SK-N-SH treated with all-trans-retinoic acid at 6 μM for 48 hours (cell line): ENCODE measurements at regions not wholly inside any gene's neighbourhood (a gene's known extent, or its start where the extent isn't known, plus 50 kb on each side); places are given as distances from the start of the nearest gene placed in this dataset.

Experiments
- ATAC-seq: fragments of 200-7000 bp; cut with Tn5 transposase; 3 replicates; pipeline ENCODE4 v1.9.1; 2020; ENCODE audit warnings: mild to moderate bottlenecking, moderate library complexity
- ARNTL ChIP-seq: fragments of 450-650 bp; formaldehyde crosslinking; IDR thresholded peaks from 2 replicates; pipeline ENCODE4 v1.5.0; 2020; ENCODE audit warnings: low read depth, mild to moderate bottlenecking, moderate library complexity, borderline replicate concordance
- BACH2 ChIP-seq: fragments of 250-450 bp; sonication (Bioruptor Pico); IDR thresholded peaks from 2 replicates; pipeline ENCODE4 v1.9.0; 2021; ENCODE audit warnings: mild to moderate bottlenecking, borderline replicate concordance
- CSDC2 ChIP-seq: fragments of 250-450 bp; sonication (Bioruptor Pico); IDR thresholded peaks from 2 replicates; pipeline ENCODE4 v1.5.0; 2020; ENCODE audit warnings: mild to moderate bottlenecking, moderate library complexity
- ESRRG ChIP-seq: fragments of 250-450 bp; sonication (Bioruptor Pico); IDR thresholded peaks from 2 replicates; pipeline ENCODE4 v1.6.1; 2021; ENCODE audit warnings: mild to moderate bottlenecking
- GLIS3 ChIP-seq: fragments of 250-450 bp; sonication (Bioruptor Pico); IDR thresholded peaks from 2 replicates; pipeline ENCODE4 v1.5.0; 2020; ENCODE audit warnings: mild to moderate bottlenecking, moderate library complexity
- ISL1 ChIP-seq: fragments of 250-450 bp; sonication (Bioruptor Pico); IDR thresholded peaks from 2 replicates; pipeline ENCODE4 v2.1.2; 2022; ENCODE audit warnings: mild to moderate bottlenecking, moderate library complexity
- OSR1 ChIP-seq: fragments of 250-450 bp; sonication (Bioruptor Pico); IDR thresholded peaks from 2 replicates; pipeline ENCODE4 v1.8.0; 2022; ENCODE audit warnings: moderate library complexity, mild to moderate bottlenecking, inconsistent platforms
- POU6F1 ChIP-seq: fragments of 250-450 bp; sonication (Bioruptor Pico); IDR thresholded peaks from 2 replicates; pipeline ENCODE4 v1.8.0; 2021; ENCODE audit warnings: low read depth, mild to moderate bottlenecking, moderate library complexity, borderline replicate concordance
- PPARA ChIP-seq: fragments of 250-450 bp; sonication (Bioruptor Pico); IDR thresholded peaks from 2 replicates; pipeline ENCODE4 v1.5.0; 2020; ENCODE audit warnings: mild to moderate bottlenecking, borderline replicate concordance
- RARB ChIP-seq: fragments of 250-450 bp; sonication (Bioruptor Pico); IDR thresholded peaks from 2 replicates; pipeline ENCODE4 v1.8.0; 2021; ENCODE audit warnings: mild to moderate bottlenecking, moderate library complexity
- SNAI2 ChIP-seq: fragments of 250-450 bp; sonication (Bioruptor Pico); IDR thresholded peaks from 2 replicates; pipeline ENCODE4 v1.5.0; 2020; ENCODE audit warnings: mild to moderate bottlenecking, moderate library complexity
- TCF4 ChIP-seq: fragments of 250-450 bp; sonication (Bioruptor Pico); IDR thresholded peaks from 2 replicates; pipeline ENCODE4 v1.8.0; 2021; ENCODE audit warnings: mild to moderate bottlenecking, moderate library complexity, borderline replicate concordance
- TOX ChIP-seq: fragments of 250-450 bp; sonication (Bioruptor Pico); IDR thresholded peaks from 2 replicates; pipeline ENCODE4 v1.8.0; 2021; ENCODE audit warnings: mild to moderate bottlenecking, moderate library complexity, borderline replicate concordance
- ZC3H10 ChIP-seq: fragments of 250-450 bp; sonication (Bioruptor Pico); IDR thresholded peaks from 2 replicates; pipeline ENCODE4 v1.5.1; 2021; ENCODE audit warnings: mild to moderate bottlenecking, moderate library complexity
- ZFP3 ChIP-seq: fragments of 250-450 bp; sonication (Bioruptor Pico); IDR thresholded peaks from 2 replicates; pipeline ENCODE4 v1.5.0; 2020; ENCODE audit warnings: mild to moderate bottlenecking, moderate library complexity
- ZNF565 ChIP-seq: fragments of 450-650 bp; formaldehyde crosslinking; conservative IDR thresholded peaks from 2 replicates; pipeline ENCODE4 v1.5.0; 2020; ENCODE audit warnings: low read depth, mild to moderate bottlenecking, moderate library complexity
- ZNF70 ChIP-seq: fragments of 450-650 bp; formaldehyde crosslinking; IDR thresholded peaks from 2 replicates; pipeline ENCODE4 v1.5.0; 2020; ENCODE audit warnings: mild to moderate bottlenecking, moderate library complexity
- ZNF8 ChIP-seq: fragments of 450-650 bp; formaldehyde crosslinking; IDR thresholded peaks from 2 replicates; pipeline ENCODE4 v1.5.0; 2020; ENCODE audit warnings: mild to moderate bottlenecking, moderate library complexity
- TF ChIP-seq, protein P1 (sequence below): fragments of 250-450 bp; sonication (Bioruptor Pico); IDR thresholded peaks from 2 replicates; pipeline ENCODE4 v1.5.1; 2021; ENCODE audit warnings: mild to moderate bottlenecking, moderate library complexity
- TF ChIP-seq, protein P2 (sequence below): fragments of 250-450 bp; sonication (Bioruptor Pico); IDR thresholded peaks from 2 replicates; pipeline ENCODE4 v1.5.1; 2020; ENCODE audit warnings: low read depth, mild to moderate bottlenecking, moderate library complexity
- TF ChIP-seq, protein P3 (sequence below): fragments of 250-450 bp; sonication (Bioruptor Pico); IDR thresholded peaks from 2 replicates; pipeline ENCODE4 v1.5.0; 2020; ENCODE audit warnings: mild to moderate bottlenecking, moderate library complexity

DNA sequence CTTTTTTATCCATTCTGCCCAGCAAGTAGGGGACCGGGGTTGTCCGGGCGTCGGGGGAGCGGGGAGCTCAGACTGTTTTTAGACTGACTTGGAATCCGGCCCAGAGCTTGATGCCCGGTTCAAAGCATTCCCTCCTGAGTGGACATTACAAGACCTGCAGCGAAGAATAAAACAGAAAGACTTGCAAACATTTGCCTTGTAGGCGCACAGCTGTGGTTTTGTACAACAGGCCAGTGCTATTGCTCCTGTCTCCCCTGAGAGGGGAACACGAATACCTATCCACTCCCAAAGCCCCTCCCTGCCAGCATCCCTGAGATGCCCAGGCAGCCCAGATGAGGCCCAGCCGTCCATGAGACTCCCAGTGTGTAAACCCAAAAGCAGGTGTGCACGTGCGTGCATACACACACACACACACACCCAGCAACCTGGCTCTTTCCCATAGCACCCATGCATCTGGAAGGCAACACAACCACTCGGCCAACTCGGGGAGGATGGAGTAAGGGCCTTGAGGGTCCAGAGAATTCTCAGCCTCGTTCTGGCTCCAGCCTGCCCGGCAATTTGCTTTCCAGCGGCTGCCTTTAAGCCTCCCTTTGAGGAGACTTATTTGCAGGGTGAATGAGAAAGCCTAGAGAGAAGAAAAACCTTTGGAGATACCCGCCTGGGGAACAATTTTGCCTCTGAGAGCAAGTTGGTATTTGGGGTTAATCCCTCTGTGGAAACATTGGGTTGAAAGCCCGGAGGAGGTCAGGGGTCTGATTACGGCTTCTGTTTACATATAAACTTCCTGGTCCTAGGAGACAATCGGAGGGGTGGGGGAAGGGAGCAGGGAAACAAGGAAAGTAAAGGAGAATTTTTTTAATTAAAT, 161.0 kb upstream of the HES1 start:
- TF ChIP-seq ZFP3 (CRISPR knock-in tag) (no peak), ZC3H10 (CRISPR knock-in tag) (no peak), ESRRG (CRISPR knock-in tag) (no peak), ARNTL (CRISPR knock-in tag) (no peak), RARB (CRISPR knock-in tag) (no peak), TOX (CRISPR knock-in tag) (no peak), PPARA (CRISPR knock-in tag) (no peak), CSDC2 (CRISPR knock-in tag) (no peak), ISL1 (CRISPR knock-in tag) (no peak)
- TF ChIP-seq, protein P1, sequence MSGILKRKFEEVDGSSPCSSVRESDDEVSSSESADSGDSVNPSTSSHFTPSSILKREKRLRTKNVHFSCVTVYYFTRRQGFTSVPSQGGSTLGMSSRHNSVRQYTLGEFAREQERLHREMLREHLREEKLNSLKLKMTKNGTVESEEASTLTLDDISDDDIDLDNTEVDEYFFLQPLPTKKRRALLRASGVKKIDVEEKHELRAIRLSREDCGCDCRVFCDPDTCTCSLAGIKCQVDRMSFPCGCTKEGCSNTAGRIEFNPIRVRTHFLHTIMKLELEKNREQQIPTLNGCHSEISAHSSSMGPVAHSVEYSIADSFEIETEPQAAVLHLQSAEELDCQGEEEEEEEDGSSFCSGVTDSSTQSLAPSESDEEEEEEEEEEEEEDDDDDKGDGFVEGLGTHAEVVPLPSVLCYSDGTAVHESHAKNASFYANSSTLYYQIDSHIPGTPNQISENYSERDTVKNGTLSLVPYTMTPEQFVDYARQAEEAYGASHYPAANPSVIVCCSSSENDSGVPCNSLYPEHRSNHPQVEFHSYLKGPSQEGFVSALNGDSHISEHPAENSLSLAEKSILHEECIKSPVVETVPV (CRISPR knock-in tag) = no peak
- TF ChIP-seq, all 23 proteins: peak for 0
- no peak for ATAC-seq

DNA sequence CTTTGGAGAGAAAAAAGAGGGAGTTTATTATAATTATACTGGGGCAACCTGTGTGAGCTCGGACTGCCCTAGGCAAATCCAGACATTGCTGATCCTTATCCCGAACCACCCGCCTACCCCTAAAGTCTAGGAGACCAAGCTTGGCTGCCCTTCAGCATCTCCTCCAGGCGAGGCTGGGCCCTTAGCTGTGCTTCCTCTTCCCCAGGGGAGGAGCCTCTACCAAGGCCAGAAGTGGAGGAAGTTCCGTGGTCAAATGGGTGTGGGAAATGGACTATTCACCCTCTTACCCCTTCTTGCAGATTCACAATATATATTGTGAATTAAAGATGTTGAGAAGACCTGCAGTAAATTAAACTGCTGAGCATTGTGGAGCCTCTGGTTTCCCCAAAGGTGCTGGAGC, 158.3 kb upstream of the HES1 start:
- no peak for ATAC-seq
- TF ChIP-seq OSR1 (CRISPR knock-in tag) = no peak
- TF ChIP-seq ISL1 (CRISPR knock-in tag) = no peak
- TF ChIP-seq ESRRG (CRISPR knock-in tag) = no peak
- no peak for TF ChIP-seq TOX (CRISPR knock-in tag)
- TF ChIP-seq ZFP3 (CRISPR knock-in tag) = no peak
- TF ChIP-seq ZNF70 (CRISPR knock-in tag) = no peak
- TF ChIP-seq POU6F1 (CRISPR knock-in tag) = no peak
- no peak for TF ChIP-seq TCF4 (CRISPR knock-in tag)
- TF ChIP-seq ARNTL (CRISPR knock-in tag) = no peak
- TF ChIP-seq BACH2 = no peak
- no peak for TF ChIP-seq GLIS3
- TF ChIP-seq ZNF8 (CRISPR knock-in tag) = no peak
- TF ChIP-seq ZNF565 (CRISPR knock-in tag) = no peak
- TF ChIP-seq RARB (CRISPR knock-in tag) = no peak
- no peak for TF ChIP-seq SNAI2 (CRISPR knock-in tag)
- TF ChIP-seq PPARA (CRISPR knock-in tag) = no peak
- TF ChIP-seq, protein P2, sequence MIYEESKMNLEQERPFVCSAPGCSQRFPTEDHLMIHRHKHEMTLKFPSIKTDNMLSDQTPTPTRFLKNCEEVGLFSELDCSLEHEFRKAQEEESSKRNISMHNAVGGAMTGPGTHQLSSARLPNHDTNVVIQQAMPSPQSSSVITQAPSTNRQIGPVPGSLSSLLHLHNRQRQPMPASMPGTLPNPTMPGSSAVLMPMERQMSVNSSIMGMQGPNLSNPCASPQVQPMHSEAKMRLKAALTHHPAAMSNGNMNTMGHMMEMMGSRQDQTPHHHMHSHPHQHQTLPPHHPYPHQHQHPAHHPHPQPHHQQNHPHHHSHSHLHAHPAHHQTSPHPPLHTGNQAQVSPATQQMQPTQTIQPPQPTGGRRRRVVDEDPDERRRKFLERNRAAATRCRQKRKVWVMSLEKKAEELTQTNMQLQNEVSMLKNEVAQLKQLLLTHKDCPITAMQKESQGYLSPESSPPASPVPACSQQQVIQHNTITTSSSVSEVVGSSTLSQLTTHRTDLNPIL (CRISPR knock-in tag) = no peak
- TF ChIP-seq CSDC2 (CRISPR knock-in tag) = no peak
- no peak for TF ChIP-seq ZC3H10 (CRISPR knock-in tag)
- TF ChIP-seq, protein P3, sequence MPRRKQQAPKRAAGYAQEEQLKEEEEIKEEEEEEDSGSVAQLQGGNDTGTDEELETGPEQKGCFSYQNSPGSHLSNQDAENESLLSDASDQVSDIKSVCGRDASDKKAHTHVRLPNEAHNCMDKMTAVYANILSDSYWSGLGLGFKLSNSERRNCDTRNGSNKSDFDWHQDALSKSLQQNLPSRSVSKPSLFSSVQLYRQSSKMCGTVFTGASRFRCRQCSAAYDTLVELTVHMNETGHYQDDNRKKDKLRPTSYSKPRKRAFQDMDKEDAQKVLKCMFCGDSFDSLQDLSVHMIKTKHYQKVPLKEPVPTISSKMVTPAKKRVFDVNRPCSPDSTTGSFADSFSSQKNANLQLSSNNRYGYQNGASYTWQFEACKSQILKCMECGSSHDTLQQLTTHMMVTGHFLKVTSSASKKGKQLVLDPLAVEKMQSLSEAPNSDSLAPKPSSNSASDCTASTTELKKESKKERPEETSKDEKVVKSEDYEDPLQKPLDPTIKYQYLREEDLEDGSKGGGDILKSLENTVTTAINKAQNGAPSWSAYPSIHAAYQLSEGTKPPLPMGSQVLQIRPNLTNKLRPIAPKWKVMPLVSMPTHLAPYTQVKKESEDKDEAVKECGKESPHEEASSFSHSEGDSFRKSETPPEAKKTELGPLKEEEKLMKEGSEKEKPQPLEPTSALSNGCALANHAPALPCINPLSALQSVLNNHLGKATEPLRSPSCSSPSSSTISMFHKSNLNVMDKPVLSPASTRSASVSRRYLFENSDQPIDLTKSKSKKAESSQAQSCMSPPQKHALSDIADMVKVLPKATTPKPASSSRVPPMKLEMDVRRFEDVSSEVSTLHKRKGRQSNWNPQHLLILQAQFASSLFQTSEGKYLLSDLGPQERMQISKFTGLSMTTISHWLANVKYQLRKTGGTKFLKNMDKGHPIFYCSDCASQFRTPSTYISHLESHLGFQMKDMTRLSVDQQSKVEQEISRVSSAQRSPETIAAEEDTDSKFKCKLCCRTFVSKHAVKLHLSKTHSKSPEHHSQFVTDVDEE = no peak

DNA sequence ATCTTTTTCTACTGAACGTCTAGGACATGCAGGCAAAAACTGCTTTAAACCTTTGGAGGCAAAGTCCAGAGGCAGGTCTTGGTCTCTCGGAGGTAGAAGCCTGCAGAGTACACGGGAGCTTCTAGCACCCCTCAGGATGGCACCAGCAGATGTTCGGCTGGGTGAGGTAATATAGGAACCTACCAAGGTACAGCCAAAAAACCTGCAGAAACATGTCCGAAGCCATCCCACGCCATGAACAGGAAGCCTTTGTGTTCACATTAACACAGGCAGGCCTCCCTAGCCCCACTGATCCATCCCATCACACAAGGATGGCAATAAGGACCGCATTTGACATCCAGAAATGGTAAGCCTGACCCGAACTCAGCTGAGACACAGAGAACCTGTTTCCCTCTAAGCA, 157.9 kb upstream of the HES1 start:
- TF ChIP-seq SNAI2 (CRISPR knock-in tag) (no peak), ZNF565 (CRISPR knock-in tag) (no peak), OSR1 (CRISPR knock-in tag) (no peak), ZFP3 (CRISPR knock-in tag) (no peak), ARNTL (CRISPR knock-in tag) (no peak)
- ATAC-seq = no peak
